Lower lobe of right lung (tissue), 2 donors: ENCODE measurements at regions not wholly inside any gene's neighbourhood (a gene's known extent, or its start where the extent isn't known, plus 50 kb on each side); places are given as distances from the start of the nearest gene placed in this dataset.
"Not testable (repeated sequence)": the region's sequence is repeated elsewhere in the genome, so short reads cannot be mapped to it uniquely, and the experiment has no call there.

Experiments used
- ATAC-seq, 2 donors: fragments of 200-7000 bp; cut with Tn5 transposase; one replicate each; pipeline ENCODE4 v1.9.1; 2020 to 2022; ENCODE audit warnings: mild to moderate bottlenecking in 2 of 2, moderate library complexity in 2 of 2
- DNase-seq: peaks from one replicate; pipeline ENCODE4 v3.0.0-alpha.2; 2020
- H3K27ac ChIP-seq: fragments of 200-600 bp; one replicate; pipeline ENCODE4 v1.8.0; 2022
- H3K27me3 ChIP-seq: fragments of 200-600 bp; one replicate; pipeline ENCODE4 v1.8.0; 2022; ENCODE audit warnings: low read depth
- H3K36me3 ChIP-seq: fragments of 200-600 bp; one replicate; pipeline ENCODE4 v1.8.0; 2022; ENCODE audit warnings: mild to moderate bottlenecking
- H3K4me1 ChIP-seq: fragments of 200-600 bp; one replicate; pipeline ENCODE4 v1.8.0; 2022
- H3K4me3 ChIP-seq: fragments of 200-600 bp; one replicate; pipeline ENCODE4 v1.8.0; 2022; ENCODE audit warnings: mild to moderate bottlenecking
- H3K9me3 ChIP-seq: fragments of 200-600 bp; one replicate; pipeline ENCODE4 v1.8.0; 2022
- intact Hi-C: fragments of 100-400 bp; cut with DNase I; formaldehyde crosslinking; loops from one replicate; pipeline ENCODE4 v1.11.0; 2022
- TF ChIP-seq, protein P1 (sequence below): fragments of 200-600 bp; IDR thresholded peaks from one replicate; pipeline ENCODE4 v1.8.0; 2022; ENCODE audit warnings: antibody characterized with exemption, mild to moderate bottlenecking
- donor health status: DM: no; HTN: yes; CAD: no; lungs with severe emphysema.

DNA sequence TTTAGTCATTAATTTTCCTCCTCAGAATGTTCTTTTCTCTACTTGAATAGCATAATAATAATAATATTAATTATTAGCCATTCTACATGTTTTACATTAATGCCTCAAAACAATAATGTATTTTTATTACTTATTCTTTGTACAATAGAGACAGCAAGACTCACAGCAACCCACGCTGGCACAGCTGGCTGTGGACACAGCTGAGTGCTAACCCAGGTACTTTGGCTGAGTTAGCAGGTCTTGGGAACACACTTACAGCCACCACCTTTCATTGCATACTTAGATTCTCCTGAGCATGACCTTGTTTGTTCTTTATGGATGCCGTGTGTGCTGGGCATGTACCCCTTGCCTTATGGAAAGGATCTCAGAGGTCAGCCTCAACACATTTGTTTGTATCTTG is 260.2 kb upstream of the ST6GAL2 start:
- H3K4me1 ChIP-seq: no peaks in the 10 kb centered on the region
- no peaks in the 10 kb centered on the region for H3K9me3 ChIP-seq
- no peak overlapping the region for H3K4me3 ChIP-seq
- no peaks in the 10 kb centered on the region for H3K27me3 ChIP-seq
- intact Hi-C loops: no loop called here
- no peak overlapping the region for H3K27ac ChIP-seq
- ATAC-seq (no peak), DNase-seq (no peak)
- TF ChIP-seq, protein P1, sequence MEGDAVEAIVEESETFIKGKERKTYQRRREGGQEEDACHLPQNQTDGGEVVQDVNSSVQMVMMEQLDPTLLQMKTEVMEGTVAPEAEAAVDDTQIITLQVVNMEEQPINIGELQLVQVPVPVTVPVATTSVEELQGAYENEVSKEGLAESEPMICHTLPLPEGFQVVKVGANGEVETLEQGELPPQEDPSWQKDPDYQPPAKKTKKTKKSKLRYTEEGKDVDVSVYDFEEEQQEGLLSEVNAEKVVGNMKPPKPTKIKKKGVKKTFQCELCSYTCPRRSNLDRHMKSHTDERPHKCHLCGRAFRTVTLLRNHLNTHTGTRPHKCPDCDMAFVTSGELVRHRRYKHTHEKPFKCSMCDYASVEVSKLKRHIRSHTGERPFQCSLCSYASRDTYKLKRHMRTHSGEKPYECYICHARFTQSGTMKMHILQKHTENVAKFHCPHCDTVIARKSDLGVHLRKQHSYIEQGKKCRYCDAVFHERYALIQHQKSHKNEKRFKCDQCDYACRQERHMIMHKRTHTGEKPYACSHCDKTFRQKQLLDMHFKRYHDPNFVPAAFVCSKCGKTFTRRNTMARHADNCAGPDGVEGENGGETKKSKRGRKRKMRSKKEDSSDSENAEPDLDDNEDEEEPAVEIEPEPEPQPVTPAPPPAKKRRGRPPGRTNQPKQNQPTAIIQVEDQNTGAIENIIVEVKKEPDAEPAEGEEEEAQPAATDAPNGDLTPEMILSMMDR: no peak
- no peaks in the 10 kb centered on the region for H3K36me3 ChIP-seq

DNA sequence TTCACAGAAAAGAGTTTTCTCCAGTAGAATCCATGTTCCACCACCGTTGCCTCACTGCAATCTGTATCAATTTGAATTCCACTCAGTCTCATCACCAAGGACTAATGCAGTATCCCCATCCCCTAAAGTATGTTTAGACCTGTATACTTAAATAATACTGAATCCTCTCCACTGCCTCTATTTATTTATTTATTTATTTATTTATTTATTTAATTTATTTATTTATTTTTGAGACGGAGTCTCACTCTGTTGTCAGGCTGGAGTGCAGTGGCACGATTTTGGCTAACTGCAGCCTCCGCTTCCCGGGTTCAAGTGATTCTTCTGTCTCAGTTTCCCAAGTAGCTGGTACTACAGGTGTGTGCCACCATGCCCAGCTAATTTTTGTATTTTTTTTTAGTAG is 260.7 kb upstream of the ST6GAL2 start:
- H3K27me3 ChIP-seq, intact Hi-C loops, H3K9me3 ChIP-seq, H3K4me3 ChIP-seq, H3K36me3 ChIP-seq, H3K4me1 ChIP-seq, DNase-seq, ATAC-seq, H3K27ac ChIP-seq: not testable (repeated sequence)

DNA sequence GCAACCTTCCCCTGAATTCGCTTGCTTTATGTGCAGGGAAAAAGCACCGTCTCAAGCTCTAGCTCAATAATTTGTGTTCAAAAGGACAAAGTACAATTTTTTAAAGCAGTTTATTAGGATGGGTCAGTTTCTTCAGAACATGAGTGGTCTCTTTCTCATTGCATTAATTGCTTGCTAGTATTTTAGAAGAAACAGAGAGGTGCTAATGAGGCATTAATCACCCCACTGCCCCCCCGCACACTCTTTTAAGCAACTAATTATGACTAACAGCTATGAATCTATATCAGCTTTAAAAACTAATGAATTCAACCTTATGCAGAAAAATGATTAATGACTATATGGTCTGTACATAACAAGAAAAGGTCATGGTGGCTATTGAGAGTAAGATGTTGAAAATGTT is 262.1 kb upstream of the ST6GAL2 start:
- H3K36me3 ChIP-seq: no peaks in the 10 kb centered on the region
- H3K4me3 ChIP-seq: no peak overlapping the region
- H3K4me1 ChIP-seq: no peaks in the 10 kb centered on the region
- intact Hi-C loops: no loop called here
- ATAC-seq: no peak
- no peaks in the 10 kb centered on the region for H3K27me3 ChIP-seq
- H3K27ac ChIP-seq: no peak overlapping the region
- DNase-seq: no peak
- TF ChIP-seq, protein P1: no peak
- H3K9me3 ChIP-seq: no peaks in the 10 kb centered on the region

DNA sequence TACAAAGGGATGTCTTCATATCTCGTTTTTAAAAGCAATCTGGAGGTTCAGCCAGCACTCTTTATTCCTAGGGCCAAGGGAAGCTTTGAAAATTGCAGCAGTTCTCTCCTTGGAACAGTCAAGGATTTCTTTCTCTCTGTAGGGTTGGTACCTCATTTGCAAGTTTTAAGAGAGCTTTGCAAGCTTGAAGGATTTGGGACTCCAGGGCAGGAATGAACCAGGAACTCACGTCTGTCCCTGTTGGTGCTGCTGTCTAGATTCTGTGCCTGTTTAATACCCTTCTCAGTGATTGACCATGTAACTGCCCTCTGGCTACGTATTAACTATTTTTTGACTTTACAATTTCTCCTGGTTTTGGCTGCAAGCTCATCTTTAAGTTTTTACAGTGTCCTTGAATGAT is 262.5 kb upstream of the ST6GAL2 start:
- Histone ChIP-seq H3K9me3 (no peaks in the 10 kb centered on the region), H3K36me3 (no peaks in the 10 kb centered on the region), H3K4me3 (no peak overlapping the region), H3K4me1 (no peaks in the 10 kb centered on the region), H3K27ac (no peak overlapping the region), H3K27me3 (no peaks in the 10 kb centered on the region)
- intact Hi-C loops: no loop called here
- TF ChIP-seq, protein P1: no peak
- no peak for ATAC-seq
- no peak for DNase-seq

DNA sequence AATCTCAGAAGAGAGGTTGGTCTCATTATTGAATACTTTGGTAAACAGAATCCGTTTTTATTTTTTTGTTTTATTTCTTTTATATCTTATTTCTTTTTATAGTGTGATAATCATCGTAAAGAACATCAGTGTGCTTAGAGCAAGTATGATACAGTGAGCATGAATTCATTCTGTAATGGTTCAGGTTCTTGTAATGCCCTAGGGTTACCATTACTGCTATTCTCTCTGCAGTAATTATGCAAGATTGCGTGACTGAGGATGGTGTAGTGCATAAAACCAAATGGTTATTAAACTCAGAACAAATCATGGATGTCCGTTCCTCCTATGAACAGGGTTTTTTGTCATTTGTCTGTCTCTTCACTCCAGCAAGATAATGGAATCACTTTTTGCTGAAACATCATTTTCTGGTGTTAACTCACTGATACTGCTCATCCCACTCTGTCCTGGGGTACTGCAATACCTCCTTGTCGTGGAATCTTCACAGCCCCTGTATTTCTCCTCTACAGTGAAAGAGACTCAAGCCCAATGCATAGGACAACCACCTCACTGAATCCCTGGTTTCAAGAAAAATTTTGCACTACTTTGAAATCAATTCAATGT is 274.8 kb upstream of the ST6GAL2 start:
- intact Hi-C loops: no loop called here
- DNase-seq (no peak), ATAC-seq (no peak)
- Histone ChIP-seq H3K27ac (no peak overlapping the region), H3K4me1 (no peaks in the 10 kb centered on the region), H3K4me3 (no peak overlapping the region), H3K36me3 (no peaks in the 10 kb centered on the region), H3K27me3 (no peaks in the 10 kb centered on the region), H3K9me3 (no peaks in the 10 kb centered on the region)
- TF ChIP-seq, protein P1: no peak

DNA sequence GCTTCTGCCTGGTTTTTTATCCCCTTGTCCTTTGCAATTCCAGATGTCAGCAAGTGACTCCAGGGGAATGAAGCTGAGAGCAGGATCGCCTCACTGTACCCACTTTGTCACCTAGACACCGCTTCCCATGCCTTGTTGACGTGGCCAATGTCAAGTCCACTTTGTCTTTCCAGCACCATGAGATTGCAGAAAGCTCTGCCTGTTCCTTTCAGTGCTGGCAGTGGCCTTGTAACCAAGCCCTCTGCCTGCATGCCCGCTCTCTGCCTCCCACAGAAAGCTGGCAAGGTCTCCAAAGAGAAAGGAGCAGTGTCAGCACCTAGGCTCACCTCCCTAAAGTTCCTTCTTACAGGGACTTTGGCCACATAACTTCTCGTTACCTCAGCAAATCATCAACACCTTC is 282.2 kb upstream of the ST6GAL2 start:
- TF ChIP-seq, protein P1: no peak

More for the DNA sequence above, 282.2 kb upstream of the ST6GAL2 start:
- DNase-seq: no peak
- no peaks in the 10 kb centered on the region for H3K27me3 ChIP-seq
- H3K4me3 ChIP-seq: no peak overlapping the region
- no peaks in the 10 kb centered on the region for H3K4me1 ChIP-seq
- no peak overlapping the region for H3K27ac ChIP-seq
- no peaks in the 10 kb centered on the region for H3K36me3 ChIP-seq
- no peak for ATAC-seq
- intact Hi-C loops: no loop called here
- H3K9me3 ChIP-seq: no peaks in the 10 kb centered on the region
